ENCODE measurements at regions not wholly inside any gene's neighbourhood (a gene's known extent, or its start where the extent isn't known, plus 50 kb on each side); places are given as distances from the start of the nearest gene placed in this dataset.

DNA sequence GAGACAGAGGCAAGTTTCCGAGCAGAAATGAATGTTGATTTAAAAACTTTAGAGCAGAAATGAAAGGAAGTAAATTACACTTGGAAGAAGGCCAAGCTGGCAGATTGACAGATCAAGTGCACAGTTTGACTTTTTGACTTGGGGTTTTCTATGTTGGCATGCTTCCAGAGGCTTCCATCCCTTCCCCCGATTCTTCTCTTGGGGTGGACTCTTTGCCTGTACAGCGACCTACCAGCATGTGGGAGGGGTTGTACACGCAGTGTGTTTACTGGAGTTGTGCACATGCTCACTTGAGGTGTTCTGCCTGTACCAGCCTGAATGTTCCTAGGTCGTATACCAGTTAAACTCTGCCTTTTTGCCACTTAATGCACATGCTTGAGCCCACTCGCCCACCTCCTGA is 701.5 kb upstream of the GBE1 start:
- TF ChIP-seq POLR2A (IDR thresholded peaks at IDR 0.05) = no peak
- TF ChIP-seq, protein P1, sequence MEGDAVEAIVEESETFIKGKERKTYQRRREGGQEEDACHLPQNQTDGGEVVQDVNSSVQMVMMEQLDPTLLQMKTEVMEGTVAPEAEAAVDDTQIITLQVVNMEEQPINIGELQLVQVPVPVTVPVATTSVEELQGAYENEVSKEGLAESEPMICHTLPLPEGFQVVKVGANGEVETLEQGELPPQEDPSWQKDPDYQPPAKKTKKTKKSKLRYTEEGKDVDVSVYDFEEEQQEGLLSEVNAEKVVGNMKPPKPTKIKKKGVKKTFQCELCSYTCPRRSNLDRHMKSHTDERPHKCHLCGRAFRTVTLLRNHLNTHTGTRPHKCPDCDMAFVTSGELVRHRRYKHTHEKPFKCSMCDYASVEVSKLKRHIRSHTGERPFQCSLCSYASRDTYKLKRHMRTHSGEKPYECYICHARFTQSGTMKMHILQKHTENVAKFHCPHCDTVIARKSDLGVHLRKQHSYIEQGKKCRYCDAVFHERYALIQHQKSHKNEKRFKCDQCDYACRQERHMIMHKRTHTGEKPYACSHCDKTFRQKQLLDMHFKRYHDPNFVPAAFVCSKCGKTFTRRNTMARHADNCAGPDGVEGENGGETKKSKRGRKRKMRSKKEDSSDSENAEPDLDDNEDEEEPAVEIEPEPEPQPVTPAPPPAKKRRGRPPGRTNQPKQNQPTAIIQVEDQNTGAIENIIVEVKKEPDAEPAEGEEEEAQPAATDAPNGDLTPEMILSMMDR (IDR thresholded peaks at IDR 0.05) = no peak

Measured in heart left ventricle (tissue), 13 donors.